HL-60 (cell line): ENCODE measurements at regions not wholly inside any gene's neighbourhood (a gene's known extent, or its start where the extent isn't known, plus 50 kb on each side); places are given as distances from the start of the nearest gene placed in this dataset.

ENCODE experiments used
- CTCF ChIP-seq: IDR thresholded peaks from one replicate; pipeline ENCODE4 v1.5.1; 2011; ENCODE audit warnings: low read length, control low read depth, inconsistent platforms; ENCODE audit not compliant: insufficient read depth
- GABPA ChIP-seq: IDR thresholded peaks from 2 replicates; pipeline ENCODE4 v1.6.1; 2012; ENCODE audit warnings: low read depth
- POLR2AphosphoS5 ChIP-seq: IDR thresholded peaks from 2 replicates; pipeline ENCODE4 v1.6.1; 2012; ENCODE audit warnings: low read depth
- REST ChIP-seq: IDR thresholded peaks from 2 replicates; pipeline ENCODE4 v1.6.1; 2012; ENCODE audit warnings: low read depth; ENCODE audit not compliant: insufficient replicate concordance
- SPI1 ChIP-seq: IDR thresholded peaks from 2 replicates; pipeline ENCODE4 v1.6.1; 2012; ENCODE audit warnings: low read depth, mild to moderate bottlenecking, borderline replicate concordance

DNA sequence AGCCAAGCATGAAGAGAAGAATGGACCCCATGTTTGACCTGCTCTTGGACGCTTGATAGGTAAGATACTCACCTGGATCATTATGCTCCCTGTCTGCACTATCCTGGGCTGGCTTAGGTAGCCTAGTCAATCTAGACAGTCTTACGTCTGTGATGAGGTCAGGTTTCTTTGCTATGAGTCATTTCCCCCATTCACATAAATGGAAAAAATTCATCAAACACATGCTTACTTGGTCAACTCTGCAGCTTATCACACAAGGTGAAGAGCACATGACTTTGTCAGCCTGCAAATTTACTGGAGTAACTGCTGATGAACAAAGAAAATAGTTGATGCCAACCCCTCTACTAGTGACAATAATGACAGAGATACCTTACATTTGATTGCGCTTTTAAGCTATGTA lies 170.0 kb downstream of the NUFIP1 start:
- TF ChIP-seq CTCF (no peak), POLR2AphosphoS5 (no peak), REST (no peak), GABPA (no peak), SPI1 (no peak)
